ENCODE measurements at regions not wholly inside any gene's neighbourhood (a gene's known extent, or its start where the extent isn't known, plus 50 kb on each side); places are given as distances from the start of the nearest gene placed in this dataset.

GRCh38 chr12:88367231-88367630, 213.0 kb downstream of the KITLG start:
- TF ChIP-seq POLR2A (IDR thresholded peaks at IDR 0.05; ENCODE audit: low read length): no peak
- TF ChIP-seq GATA1 (IDR thresholded peaks at IDR 0.05; ENCODE audit: low read depth, low read length): no peak

All from erythroblast (primary cell).